ENCODE measurements at regions not wholly inside any gene's neighbourhood (a gene's known extent, or its start where the extent isn't known, plus 50 kb on each side); places are given as distances from the start of the nearest gene placed in this dataset.

DNA sequence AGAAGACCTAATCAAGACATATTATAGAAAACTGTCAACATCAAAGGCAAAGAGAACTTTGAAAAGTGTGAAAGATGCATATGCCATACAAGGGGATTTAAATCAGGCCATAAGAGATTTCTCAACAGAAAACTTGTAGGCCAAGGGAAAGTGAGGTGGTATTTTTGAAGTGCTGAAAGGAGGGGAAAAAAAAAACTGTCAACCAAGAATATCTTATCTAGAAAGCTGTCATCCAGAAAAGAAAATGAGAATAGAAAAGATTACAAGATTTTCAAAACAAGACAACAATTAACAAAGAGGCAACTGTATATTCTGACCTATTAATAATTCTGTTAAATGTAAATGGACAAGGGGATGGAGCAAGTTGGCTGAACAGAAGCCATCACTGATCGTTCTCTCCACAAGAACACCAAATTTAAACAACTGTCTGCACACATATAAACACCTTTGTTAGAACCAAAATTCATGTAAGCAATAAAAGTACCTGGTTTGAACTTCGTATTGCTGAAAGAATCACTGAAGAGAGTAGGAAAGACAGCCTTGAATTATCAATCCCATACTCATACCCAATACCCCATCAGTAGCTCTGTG, 880.1 kb upstream of the PCDH9 start:
- H3K9me3 ChIP-seq: no peaks in the 10 kb centered on the region
- no peaks in the 10 kb centered on the region for H3K27me3 ChIP-seq (ENCODE audit: insufficient read depth)
- H3K36me3 ChIP-seq (replicated peaks in 1 of 2; ENCODE audit: control insufficient read depth in 1 of 2, insufficient read depth in 2 of 2, low read length in 1 of 2): no peaks in the 10 kb centered on the region
- H3K9me2 ChIP-seq: no peaks in the 10 kb centered on the region
- H3K4me2 ChIP-seq: no peak overlapping the region
- no peaks in the 10 kb centered on the region for H3K79me2 ChIP-seq (ENCODE audit: insufficient read depth)
- DNase-seq: no peak
- CTCF ChIA-PET: no interaction called here
- 18% methylated on average over 2 of the region's 2 CpGs for WGBS (ENCODE audit: low lambda C conversion rate)
- no peak overlapping the region for H3K27ac ChIP-seq (ENCODE audit: low read depth in 2 of 2, low read length in 1 of 2)
- H2AFZ ChIP-seq (ENCODE audit: low read depth): no peak overlapping the region
- H4K20me1 ChIP-seq (ENCODE audit: insufficient read depth): no peaks in the 10 kb centered on the region
- no peak overlapping the region for H3K4me3 ChIP-seq (ENCODE audit: low read depth in 2 of 2, low read length in 1 of 2)
- no peaks in the 10 kb centered on the region for H3K4me1 ChIP-seq (ENCODE audit: control insufficient read depth in 1 of 2, insufficient read depth in 2 of 2, low read depth in 1 of 2, low read length in 1 of 2)
- H3K9ac ChIP-seq: no peak overlapping the region
- TF ChIP-seq, protein P1, sequence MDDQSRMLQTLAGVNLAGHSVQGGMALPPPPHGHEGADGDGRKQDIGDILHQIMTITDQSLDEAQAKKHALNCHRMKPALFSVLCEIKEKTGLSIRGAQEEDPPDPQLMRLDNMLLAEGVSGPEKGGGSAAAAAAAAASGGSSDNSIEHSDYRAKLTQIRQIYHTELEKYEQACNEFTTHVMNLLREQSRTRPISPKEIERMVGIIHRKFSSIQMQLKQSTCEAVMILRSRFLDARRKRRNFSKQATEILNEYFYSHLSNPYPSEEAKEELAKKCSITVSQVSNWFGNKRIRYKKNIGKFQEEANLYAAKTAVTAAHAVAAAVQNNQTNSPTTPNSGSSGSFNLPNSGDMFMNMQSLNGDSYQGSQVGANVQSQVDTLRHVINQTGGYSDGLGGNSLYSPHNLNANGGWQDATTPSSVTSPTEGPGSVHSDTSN (IDR thresholded peaks at IDR 0.05): no peak
- TF ChIP-seq GATA2 (CRISPR knock-in tag; IDR thresholded peaks at IDR 0.05) (no peak), EZH2phosphoT487 (IDR thresholded peaks at IDR 0.05; ENCODE audit: borderline replicate concordance, low read depth) (no peak), EP300 (IDR thresholded peaks at IDR 0.05; ENCODE audit: borderline replicate concordance in 1 of 2, low read depth in 1 of 2, low read length in 1 of 2) (no peak), CHD2 (IDR thresholded peaks at IDR 0.05; ENCODE audit: low read length, partially characterized antibody) (no peak), POLR2AphosphoS5 (IDR thresholded peaks at IDR 0.05; ENCODE audit: low read depth, low read length) (no peak), RCOR1 (IDR thresholded peaks at IDR 0.05; ENCODE audit: low read length) (no peak), FOXJ3 (CRISPR knock-in tag; IDR thresholded peaks at IDR 0.05) (no peak), ZBTB33 (IDR thresholded peaks at IDR 0.05; ENCODE audit: borderline replicate concordance, low read depth) (no peak), TEAD4 (IDR thresholded peaks at IDR 0.05; ENCODE audit: borderline replicate concordance, insufficient read depth) (no peak), MXI1 (IDR thresholded peaks at IDR 0.05; ENCODE audit: low read depth, low read length) (no peak)
- TF ChIP-seq, protein P2, sequence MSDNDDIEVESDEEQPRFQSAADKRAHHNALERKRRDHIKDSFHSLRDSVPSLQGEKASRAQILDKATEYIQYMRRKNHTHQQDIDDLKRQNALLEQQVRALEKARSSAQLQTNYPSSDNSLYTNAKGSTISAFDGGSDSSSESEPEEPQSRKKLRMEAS (IDR thresholded peaks at IDR 0.05; ENCODE audit: low read depth): no peak
- TF ChIP-seq, protein P3, sequence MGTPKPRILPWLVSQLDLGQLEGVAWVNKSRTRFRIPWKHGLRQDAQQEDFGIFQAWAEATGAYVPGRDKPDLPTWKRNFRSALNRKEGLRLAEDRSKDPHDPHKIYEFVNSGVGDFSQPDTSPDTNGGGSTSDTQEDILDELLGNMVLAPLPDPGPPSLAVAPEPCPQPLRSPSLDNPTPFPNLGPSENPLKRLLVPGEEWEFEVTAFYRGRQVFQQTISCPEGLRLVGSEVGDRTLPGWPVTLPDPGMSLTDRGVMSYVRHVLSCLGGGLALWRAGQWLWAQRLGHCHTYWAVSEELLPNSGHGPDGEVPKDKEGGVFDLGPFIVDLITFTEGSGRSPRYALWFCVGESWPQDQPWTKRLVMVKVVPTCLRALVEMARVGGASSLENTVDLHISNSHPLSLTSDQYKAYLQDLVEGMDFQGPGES (IDR thresholded peaks at IDR 0.05; ENCODE audit: low read depth, low read length): no peak
- TF ChIP-seq, protein P4, sequence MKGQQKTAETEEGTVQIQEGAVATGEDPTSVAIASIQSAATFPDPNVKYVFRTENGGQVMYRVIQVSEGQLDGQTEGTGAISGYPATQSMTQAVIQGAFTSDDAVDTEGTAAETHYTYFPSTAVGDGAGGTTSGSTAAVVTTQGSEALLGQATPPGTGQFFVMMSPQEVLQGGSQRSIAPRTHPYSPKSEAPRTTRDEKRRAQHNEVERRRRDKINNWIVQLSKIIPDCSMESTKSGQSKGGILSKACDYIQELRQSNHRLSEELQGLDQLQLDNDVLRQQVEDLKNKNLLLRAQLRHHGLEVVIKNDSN (IDR thresholded peaks at IDR 0.05; ENCODE audit: borderline replicate concordance, low read depth): no peak
- POLR2A ChIA-PET: no interaction called here
- no peaks in the 10 kb centered on the region for H3F3A ChIP-seq (replicated peaks; ENCODE audit: insufficient read depth)

Measured in SK-N-SH (cell line).